WTC11 (cell line): ENCODE measurements at regions not wholly inside any gene's neighbourhood (a gene's known extent, or its start where the extent isn't known, plus 50 kb on each side); places are given as distances from the start of the nearest gene placed in this dataset.

ENCODE experiments used
- AFF4 ChIP-seq: sonication (generic); formaldehyde crosslinking; IDR thresholded peaks from 2 replicates; pipeline ENCODE4 v1.8.1; 2023; ENCODE audit warnings: mild to moderate bottlenecking, missing genetic modification reagents, borderline replicate concordance
- ATF3 ChIP-seq: sonication (generic); formaldehyde crosslinking; conservative IDR thresholded peaks from 2 replicates; pipeline ENCODE4 v1.8.1; 2022; ENCODE audit warnings: mild to moderate bottlenecking, missing genetic modification reagents
- CDX4 ChIP-seq: fragments of 250-450 bp; sonication (Bioruptor Pico); IDR thresholded peaks from 2 replicates; pipeline ENCODE4 v1.9.0; 2021; ENCODE audit warnings: moderate library complexity, mild to moderate bottlenecking, inconsistent platforms, borderline replicate concordance
- CREB1 ChIP-seq: sonication (generic); formaldehyde crosslinking; IDR thresholded peaks from 2 replicates; pipeline ENCODE4 v1.8.0; 2023; ENCODE audit warnings: mild to moderate bottlenecking, missing genetic modification reagents
- CTCF ChIP-seq: fragments of 200-600 bp; IDR thresholded peaks from 2 replicates; pipeline ENCODE4 v1.8.0; 2022; ENCODE audit warnings: antibody characterized with exemption
- HMGXB4 ChIP-seq: sonication (generic); formaldehyde crosslinking; IDR thresholded peaks from 2 replicates; pipeline ENCODE4 v1.8.1; 2023; ENCODE audit warnings: mild to moderate bottlenecking, moderate library complexity, missing genetic modification reagents
- MAX ChIP-seq: sonication (generic); formaldehyde crosslinking; IDR thresholded peaks from 2 replicates; pipeline ENCODE4 v1.8.0; 2022; ENCODE audit warnings: mild to moderate bottlenecking, missing genetic modification reagents
- NFYB ChIP-seq: sonication (generic); formaldehyde crosslinking; conservative IDR thresholded peaks from 2 replicates; pipeline ENCODE4 v1.8.0; 2022; ENCODE audit warnings: low read depth, missing genetic modification reagents
- NR1H2 ChIP-seq: sonication (generic); formaldehyde crosslinking; IDR thresholded peaks from 2 replicates; pipeline ENCODE4 v1.9.0; 2021; ENCODE audit warnings: mild to moderate bottlenecking, moderate library complexity, missing genetic modification reagents
- NR2C2 ChIP-seq: sonication (generic); formaldehyde crosslinking; IDR thresholded peaks from 2 replicates; pipeline ENCODE4 v1.8.0; 2022; ENCODE audit warnings: mild to moderate bottlenecking, missing genetic modification reagents
- SMAD3 ChIP-seq: sonication (generic); formaldehyde crosslinking; IDR thresholded peaks from 2 replicates; pipeline ENCODE4 v1.8.0; 2022; ENCODE audit warnings: missing genetic modification reagents, mild to moderate bottlenecking, borderline replicate concordance
- SMAD4 ChIP-seq: sonication (generic); formaldehyde crosslinking; IDR thresholded peaks from 2 replicates; pipeline ENCODE4 v1.8.0; 2022; ENCODE audit warnings: mild to moderate bottlenecking, missing genetic modification reagents
- ZSCAN18 ChIP-seq: fragments of 250-450 bp; sonication (Bioruptor Pico); IDR thresholded peaks from 2 replicates; pipeline ENCODE4 v2.1.2; 2022; ENCODE audit warnings: mild to moderate bottlenecking, moderate library complexity

- no peak for TF ChIP-seq HMGXB4
- no peak for TF ChIP-seq MAX
- no peak for TF ChIP-seq CDX4 (CRISPR knock-in tag)
- TF ChIP-seq SMAD3 (CRISPR knock-in tag), result no peak
- no peak for TF ChIP-seq NFYB (CRISPR knock-in tag)
- no peak for TF ChIP-seq ZSCAN18
- TF ChIP-seq CTCF, result no peak
- TF ChIP-seq SMAD4, result no peak
- no peak for TF ChIP-seq NR1H2 (CRISPR knock-in tag)
- no peak for TF ChIP-seq CREB1 (CRISPR knock-in tag)
- no peak for TF ChIP-seq ATF3 (CRISPR knock-in tag)
- no peak for TF ChIP-seq AFF4 (CRISPR knock-in tag)
- TF ChIP-seq NR2C2 (CRISPR knock-in tag), result no peak
These were observed 613.5 kb downstream of the PCDH18 start for GRCh38 chr4:136918772-136919171.
